GM19397 (cell line): ENCODE measurements at regions not wholly inside any gene's neighbourhood (a gene's known extent, or its start where the extent isn't known, plus 50 kb on each side); places are given as distances from the start of the nearest gene placed in this dataset.

Source experiments
- ATAC-seq: cut with Tn5 transposase; IDR thresholded peaks from one replicate; pipeline ENCODE4 v1.9.1; 2021; ENCODE audit warnings: mild to moderate bottlenecking, moderate library complexity; ENCODE audit not compliant: unreplicated experiment

DNA sequence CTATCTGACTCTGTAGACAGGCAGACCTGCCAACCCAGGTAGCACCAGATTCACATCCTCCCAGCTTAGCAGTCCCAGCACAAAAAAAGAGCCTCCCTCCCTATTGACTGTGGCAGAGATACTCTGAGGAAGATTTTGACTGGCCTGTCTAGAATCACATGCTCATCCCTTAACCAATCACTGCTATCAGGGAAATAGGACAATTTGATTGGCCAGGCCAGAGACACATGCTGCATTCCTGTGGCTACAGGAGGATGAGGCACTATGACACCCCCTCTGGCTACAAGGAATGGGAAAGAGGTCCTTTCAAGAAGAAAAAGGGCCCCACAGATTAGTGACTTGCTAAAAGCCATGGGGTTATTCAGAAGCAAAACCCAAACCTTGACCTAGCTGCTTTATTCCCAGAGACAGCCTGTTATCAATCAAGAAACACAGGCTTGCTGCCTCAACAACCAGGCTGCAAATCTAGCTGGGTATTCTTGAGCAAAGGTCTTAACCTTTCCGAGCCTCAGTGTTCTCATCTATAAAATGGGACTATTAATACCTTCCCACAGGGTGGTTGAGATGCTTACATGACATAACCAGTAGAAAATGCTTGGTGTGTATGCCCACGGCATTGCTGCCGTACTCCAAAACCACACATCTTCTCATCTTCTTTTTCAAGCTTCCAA is 147.6 kb downstream of the BCOR start:
- no peak for ATAC-seq

DNA sequence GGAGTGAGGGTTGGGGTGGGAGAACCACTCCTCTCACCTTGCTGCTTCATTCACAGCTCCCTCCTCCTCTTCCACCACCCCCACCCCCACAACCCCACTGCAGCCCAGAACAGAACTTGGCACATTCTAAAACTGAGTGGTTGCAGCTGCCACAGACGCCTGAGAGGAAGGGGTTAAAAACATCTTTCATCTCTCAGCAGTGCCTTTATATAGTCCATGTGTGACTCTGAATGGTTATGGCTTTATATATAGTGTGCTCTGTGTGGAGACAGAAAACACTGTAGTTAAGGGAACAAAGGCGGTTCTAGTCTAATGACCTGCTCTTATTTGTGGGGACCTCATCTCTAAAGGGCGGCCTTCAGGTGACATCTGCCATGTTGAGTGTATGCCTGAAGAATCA is 144.8 kb downstream of the BCOR start:
- no peak for ATAC-seq

DNA sequence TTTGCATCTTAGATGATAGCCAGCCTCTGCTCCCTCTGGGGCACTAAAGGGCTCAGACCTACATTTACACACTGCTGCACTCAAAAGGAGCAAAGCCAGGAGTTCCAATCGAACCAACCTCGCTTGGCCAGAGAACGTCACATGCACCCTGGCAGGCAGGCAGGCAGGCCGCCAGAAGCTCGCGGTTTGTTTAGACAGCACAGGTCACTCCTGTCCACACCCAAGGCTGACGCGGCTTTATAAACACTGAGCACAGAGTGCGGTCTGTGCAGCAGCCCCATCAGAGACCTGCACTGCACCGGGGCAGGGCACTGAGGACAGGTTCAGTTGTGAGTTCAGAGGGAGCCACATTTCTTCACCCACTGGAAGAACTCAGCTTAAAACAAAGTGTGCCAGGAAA is 143.9 kb downstream of the BCOR start:
- no peak for ATAC-seq

DNA sequence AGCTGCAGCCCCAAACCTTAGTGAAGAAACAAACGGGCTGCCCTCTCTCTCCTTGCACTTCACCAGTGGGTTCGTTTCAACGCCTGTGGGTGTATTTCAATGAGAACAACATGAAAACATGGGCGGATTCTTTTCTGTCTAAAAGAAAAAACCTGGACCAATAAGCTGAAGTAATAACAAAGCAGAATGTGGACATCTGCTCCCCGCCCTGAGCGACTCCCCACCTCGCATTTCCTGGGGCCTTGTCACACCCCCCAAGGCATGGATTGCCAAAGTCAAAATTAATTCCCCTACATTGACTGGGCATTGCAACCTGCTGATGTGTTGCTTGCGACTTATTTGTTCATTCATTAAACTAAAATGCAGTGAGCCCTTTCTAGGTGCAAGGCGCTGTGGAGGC is 142.9 kb downstream of the BCOR start:
- no peak for ATAC-seq

DNA sequence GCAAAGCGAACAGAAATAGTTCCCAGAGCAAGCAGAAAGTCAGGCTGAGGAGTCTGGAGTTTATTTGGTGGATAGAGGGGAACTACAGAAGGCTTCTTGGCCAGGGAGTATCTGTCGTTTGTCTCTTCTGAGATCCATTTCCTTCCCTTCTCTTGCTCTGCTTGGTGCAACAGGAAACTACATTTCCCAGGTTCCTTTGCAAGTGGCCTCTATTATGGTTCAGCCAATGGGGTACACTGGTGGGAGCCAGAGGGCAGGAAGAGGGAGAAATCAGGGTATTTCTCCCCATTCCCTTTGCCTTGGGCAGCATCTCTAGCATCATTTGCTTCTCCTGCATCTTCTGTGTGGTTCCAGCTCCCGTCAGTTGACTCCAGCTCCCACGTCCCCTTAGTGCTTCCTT is 142.1 kb downstream of the BCOR start:
- no peak for ATAC-seq

DNA sequence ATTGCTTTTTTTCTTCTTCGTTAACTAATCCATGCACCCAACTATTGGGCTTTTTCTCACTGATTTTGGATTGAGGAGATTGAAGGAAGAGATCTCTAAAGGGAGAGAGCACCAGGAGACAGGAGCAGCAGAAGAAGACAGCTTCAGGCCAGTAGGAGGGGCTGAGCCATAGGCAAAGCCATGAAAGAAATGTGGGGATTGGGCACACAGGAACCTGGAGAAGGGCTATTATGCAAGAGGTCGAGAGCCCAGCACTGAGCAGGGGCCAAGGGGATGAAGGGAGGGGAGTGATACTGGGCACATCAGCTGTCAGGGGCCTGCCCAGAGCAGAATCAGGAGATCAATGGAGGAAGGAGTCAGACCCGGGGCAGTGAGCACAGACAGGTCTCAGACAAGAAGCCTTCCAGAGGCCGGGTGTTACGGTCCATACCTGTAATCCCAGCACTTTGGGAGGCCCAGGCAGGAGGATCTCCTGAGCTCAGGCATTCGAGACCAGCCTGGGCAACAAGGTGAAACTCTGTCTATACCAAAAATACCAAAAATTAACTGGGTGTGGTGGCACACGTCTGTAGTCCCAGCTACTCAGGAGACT is 140.9 kb downstream of the BCOR start:
- no peak for ATAC-seq

DNA sequence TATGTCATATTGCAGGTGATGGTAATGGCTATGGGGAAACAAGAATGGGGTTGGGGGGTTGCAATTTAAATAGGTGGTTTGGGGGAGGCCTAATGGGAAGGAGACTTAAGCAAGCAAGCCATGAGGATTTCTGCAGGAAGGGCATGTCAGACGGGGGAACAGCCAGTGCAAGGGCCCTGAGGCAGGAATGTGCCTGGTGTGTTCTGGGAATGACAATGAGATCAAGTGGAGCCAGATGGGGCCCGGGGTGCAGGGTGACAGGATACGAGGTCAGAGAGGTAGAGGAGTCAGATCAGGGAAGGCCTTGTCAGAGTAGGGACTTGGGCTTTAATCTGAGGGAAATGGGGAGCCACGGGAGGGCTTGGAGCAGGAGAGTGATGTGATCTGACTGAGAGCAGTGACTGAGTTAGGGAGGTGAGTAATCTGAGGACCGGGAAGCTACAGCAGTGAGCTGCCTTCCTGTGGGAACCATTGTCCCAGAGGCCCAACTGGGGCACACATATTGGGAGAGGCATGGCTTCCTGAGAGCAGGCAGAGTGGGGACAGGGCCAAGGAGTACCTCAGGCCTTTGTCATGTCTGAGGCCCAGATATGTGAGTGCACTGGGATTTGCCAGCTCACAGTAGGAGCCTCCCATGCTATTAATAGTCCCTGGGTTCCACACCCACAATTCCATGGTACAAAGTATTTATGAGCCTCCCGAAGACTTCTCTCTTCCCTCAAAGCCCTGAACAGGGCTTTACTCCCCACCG is 139.8 kb downstream of the BCOR start:
- ATAC-seq, result no peak

DNA sequence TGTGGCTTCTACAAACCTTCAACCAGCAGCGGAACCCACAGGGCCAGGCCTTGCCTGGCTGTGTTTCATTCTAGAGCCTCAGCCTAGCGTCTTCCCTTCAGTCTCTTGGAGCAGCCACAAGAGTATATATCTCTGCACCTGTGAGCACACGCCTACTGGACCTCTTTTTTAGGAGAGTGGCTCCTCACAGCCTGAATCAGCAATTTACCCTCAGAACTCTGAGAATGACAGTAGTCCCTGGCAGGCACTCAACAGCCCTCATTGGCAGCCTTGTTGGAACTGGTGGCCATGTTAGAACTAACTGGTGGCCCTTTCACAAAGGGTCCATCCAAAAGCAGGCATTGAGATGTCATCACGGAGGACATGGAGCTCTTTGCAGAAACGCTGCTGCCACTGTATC is 138.9 kb downstream of the BCOR start:
- no peak for ATAC-seq

DNA sequence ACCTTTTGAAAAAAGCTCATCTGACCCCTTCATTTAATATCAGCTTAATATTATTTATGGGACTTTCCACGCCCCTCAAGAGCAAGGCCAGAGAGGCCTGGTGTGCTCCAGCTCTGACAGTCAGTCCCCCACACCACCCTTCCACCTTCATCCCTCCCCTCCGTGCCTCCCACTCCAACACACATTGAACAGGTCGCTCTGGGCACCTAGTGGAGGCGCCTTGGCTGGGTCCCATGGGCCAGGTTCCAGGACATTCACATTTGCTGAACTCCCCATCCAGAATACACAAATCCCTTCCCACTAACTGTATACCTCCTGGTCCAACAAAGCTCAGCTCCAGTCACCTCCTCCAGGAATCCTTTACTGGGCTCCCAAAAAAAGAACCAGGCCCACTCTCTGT is 137.5 kb downstream of the BCOR start:
- no peak for ATAC-seq

DNA sequence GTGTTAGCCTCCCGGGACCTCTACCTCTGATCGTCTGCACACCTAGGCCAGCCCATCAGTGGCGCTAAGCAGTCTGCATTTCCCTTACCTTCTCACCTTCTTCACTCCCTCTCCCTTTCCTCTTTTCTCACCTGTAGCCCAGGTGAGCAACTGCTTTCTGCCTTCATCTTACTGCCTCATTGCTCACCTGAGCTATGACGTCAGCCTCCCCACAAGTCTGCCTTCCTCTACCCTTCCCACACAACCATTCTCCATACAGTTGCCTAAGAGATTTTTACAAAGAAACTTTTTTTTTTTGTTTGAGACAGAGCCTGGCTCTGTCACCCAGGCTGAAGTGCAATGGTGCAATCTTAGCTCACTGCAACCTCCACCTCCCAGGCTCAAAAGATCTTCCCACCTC is 136.3 kb downstream of the BCOR start:
- ATAC-seq, result no peak

DNA sequence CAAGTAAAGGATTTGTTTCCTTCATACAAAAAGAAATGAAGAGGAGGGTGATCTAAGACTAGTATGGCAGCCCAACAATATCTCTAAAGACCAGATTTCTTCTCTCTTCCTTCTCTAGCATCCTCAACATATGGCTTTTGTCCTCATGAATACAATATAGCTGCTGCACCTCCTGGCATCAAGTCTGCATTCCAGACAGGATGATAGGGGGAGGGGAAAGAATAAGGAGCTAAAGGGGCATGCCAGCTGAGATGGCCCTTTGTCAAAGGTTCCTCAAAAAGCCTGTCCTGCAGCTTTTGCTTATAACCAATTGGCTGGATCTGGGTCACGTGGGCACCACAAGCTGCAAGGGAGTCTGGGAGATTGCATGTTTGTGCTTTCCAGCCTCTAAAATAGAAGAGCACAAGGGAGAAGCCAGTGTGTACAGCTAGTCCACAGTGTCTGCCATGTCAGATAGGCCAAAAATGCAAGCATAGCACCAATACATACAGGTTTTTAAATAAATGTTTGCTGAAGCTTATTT is 132.6 kb downstream of the BCOR start:
- no peak for ATAC-seq

DNA sequence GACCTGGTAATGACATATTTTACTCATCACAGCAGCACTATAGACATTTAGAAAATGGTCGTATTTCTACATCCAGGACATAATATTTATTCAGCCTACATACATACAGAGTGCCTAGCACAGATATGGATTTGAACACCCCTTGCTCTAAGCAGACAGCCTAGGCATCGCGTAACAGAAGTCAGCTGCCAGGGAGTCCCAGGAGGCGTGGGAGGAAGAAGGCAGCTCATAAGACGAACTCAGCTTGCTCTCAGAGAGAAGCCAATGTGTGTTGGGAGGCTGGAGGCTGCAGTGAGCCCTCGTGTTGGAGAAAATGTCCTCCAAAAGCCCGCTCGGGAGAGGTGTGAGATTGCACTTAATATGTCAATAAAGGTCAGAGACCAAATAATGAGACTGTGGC is 131.6 kb downstream of the BCOR start:
- no peak for ATAC-seq

DNA sequence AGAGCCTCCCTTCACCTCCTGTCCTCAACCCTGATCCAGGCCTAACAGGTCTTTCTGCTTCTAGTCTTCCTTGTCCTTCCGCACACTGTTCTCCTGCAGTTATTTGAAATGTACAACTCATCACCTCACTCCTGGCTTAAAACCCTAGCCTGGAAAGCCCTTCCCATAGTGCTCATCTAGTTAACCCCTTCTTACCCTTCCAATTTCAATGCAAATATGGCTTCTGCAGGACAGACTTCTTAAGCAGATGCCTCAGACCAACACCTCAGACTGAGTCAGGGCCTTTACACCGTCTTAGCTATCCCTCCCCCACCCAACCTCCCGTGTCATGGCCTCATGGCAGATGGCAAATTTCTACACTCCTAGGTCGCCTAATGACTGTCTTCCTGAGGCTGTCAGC is 130.4 kb downstream of the BCOR start:
- no peak for ATAC-seq

DNA sequence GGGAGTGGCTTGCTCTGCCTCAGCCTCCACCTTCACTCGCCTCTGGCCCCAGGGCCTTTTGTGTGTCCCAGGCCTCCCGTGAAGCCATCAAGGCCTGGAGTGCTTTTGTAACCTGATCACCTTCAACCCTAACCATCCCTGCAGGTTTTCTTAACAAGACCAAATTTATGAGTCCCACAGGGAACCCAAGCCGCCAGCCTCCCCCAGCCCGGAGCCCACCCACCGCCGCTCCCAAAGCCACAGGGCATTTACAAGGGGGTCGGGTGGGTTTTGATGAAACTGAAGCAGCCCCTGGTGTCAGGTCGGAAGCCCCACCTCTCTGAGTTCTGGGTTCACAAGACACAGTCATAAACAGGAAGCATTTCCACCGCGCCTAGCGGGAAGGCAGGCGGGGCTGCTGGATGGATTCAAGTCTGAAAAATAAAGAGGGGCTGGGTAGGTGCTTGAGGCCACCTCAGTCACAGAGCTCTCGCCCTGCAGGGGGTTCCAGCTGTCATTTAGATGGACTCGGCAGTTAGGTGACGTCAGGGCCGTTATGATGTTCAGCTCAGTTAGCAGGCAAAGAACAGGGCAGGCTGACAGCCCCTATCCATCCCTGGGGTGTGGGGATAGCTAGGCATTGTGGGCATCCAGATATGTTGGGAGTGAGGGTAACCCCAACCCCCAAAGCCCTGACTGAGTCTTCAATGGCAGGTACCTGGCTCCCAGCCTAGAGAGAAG is 128.5 kb downstream of the BCOR start:
- ATAC-seq, result no peak

DNA sequence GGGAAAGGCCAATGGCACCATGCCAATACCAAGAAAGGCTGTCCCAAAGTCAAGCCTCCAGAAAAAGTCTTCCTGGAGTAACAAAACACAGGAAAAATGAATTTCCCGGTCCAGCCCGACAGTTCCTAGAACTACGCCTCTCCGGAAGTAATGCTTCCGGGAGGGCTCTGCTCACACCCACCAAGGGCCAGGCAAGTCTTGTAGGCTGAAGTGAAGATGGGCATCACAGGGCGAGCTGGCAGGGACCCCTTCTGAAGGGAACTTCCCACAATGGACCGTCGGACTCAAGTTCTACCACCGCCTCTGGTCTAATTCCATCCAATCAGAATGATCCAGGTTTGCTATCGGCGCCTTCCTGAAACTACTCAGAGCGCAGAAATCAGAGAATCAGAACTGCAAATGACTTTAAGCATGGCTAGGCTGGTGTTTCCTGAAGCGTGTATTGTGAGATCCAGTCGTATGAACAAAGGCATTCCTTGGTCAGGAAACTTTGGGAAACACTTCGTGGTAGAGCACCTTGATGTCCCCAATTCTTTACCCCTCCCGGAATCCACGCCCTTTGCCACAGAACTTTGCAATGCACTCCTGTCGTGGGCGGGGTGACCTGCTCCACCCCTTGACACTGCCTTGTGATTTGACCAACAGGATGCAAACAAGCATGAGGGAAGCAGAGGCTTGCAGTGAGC is 127.8 kb downstream of the BCOR start:
- no peak for ATAC-seq

DNA sequence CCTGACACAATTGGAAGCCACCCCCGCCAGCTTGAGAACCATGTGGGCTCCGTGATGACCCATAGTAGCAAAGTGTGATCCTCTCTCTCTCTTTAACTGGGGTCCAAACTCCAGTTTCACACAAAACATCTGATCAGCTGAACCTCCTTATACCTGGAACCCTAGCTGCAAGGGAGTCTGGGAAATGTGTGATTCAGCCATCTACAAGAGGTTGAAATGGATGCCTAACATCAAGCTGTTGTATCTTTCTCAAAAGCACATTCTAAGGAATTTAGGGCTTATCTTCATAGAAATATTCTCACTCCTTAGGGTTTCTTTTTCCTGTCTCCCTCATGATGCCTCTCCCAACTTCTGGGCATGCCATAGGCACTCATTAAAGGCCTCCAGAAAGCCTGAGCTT is 126.0 kb downstream of the BCOR start:
- ATAC-seq, result no peak

DNA sequence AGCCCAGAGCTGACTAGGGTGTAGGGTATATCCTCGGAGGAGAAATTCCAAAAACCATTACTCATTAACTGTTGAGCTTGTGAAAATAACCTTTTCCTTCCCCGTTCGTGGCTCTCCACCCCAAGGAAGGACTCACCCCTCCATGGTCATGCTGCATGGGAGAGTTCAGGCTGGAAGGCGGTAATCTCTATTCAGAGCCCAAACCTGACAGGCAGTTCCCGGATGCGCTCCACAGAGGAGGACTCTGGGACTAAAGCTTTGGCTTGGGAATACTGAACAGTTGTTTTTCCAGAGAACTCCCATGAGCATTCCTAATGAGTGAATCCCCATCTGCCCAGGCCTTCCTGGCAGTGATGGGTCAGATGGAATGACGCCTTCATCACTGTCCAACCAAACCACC is 125.4 kb downstream of the BCOR start:
- ATAC-seq, result no peak

DNA sequence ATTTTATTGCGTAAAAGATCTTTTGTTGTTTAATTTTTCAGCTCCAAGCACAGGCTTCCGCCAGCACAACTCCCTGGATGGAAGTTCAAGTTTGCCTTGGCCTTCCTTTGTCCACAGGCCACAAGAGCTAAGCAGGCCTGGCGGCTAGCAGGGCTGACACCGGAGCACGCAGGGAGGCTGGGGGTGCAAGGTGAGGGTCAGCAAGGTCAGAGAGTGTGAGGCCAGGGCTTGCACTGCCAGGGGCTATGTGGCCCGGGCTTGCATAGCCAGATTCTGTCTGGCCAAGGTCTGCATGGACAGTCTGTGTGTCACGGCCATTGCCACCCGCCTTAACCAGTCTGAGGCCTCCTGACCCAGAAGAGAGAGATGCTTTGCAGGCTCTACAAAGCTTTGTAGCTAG is 123.9 kb downstream of the BCOR start:
- ATAC-seq, result no peak

DNA sequence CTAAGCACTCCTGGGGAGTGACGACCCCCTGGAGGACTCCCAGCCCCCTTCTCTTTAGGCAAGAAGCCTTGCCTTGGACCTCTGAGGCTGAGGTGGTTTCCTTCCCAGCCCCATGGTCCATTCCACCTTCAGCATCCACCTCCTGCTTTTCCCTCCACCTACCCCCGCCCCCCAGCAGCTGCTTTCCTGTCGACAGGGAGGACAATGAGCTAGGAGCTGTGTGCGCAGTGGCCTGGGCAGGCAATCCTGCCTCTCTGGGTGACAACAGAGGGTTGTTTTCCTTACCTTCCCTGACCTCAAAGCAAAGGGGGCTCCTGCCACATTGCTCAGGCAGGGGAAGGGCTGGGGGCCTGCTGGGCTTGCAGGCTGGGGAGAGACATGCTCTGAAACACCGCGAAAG is 123.5 kb downstream of the BCOR start:
- ATAC-seq, result no peak

DNA sequence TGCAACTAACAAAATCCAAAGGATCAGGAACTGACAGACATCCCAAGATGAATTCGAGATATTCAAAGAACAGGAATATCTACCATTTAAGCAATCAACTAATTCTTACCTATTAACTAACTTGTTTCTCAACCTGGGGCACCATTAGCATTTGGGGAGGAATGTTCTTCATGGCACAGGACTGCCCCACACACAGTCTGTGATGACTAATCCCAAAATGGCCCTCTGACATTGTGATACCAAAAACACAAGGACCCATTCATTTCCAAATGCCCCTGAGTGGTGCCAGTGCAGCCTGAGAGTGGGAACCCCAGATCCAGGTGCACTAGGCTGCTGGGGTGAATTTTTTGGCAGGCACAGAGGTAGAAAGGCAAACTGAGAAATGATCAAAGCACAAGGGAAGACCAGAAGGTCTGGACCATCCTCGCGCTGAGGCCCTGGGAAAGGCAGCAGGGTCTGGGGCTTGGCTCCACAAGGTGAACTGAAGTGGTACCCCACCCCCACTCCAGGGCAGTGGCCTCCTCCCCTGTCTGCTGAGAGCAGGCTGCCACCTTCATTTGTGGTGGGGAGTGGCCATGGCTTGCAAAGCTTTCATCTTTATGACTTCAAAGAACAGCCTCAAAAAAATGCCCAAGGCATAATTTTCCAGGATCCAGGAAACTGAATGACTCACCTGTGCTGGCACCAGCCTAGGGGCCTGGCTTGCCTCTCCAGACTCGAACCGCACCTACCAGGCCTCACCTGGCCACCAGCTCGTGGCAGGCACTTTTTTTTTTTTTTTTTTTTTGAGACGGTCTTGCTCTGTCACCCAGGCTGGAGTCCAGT is 122.4 kb downstream of the BCOR start:
- no peak for ATAC-seq
